Thoracic aorta (tissue), 2 donors: ENCODE measurements at regions not wholly inside any gene's neighbourhood (a gene's known extent, or its start where the extent isn't known, plus 50 kb on each side); places are given as distances from the start of the nearest gene placed in this dataset.

Source experiments
- ATAC-seq: fragments of 150-250 bp; one replicate; pipeline ENCODE4 v1.8.0; 2017; ENCODE audit warnings: low read depth; ENCODE audit not compliant: insufficient number of reproducible peaks, low FRiP score
- DNase-seq: peaks from one replicate; pipeline ENCODE4 v3.0.0-alpha.2; 2020; ENCODE audit warnings: low spot score
- H3K27ac ChIP-seq, 2 donors: fragments of 200-600 bp; sonication (generic); 1 replicate in 1 of 2; 2 replicates in 1 of 2; pipeline ENCODE4 v1.5.1; 2016; ENCODE audit warnings: mild to moderate bottlenecking in 2 of 2, moderate library complexity in 2 of 2
- H3K27me3 ChIP-seq: fragments of 200-600 bp; sonication (generic); replicated peaks from 2 replicates; pipeline ENCODE4 v1.6.0; 2016; ENCODE audit warnings: mild to moderate bottlenecking; ENCODE audit not compliant: insufficient read depth
- H3K36me3 ChIP-seq: fragments of 200-600 bp; sonication (generic); one replicate; pipeline ENCODE4 v1.5.1; 2016
- H3K4me1 ChIP-seq, 2 donors: fragments of 200-600 bp; sonication (generic); 1 replicate in 1 of 2; 2 replicates in 1 of 2; pipeline versions ENCODE4 v1.5.1 to v1.6.0; 2016; ENCODE audit warnings: low read depth in 2 of 2, mild to moderate bottlenecking in 1 of 2; ENCODE audit not compliant: control insufficient read depth in 1 of 2
- H3K4me3 ChIP-seq: fragments of 200-600 bp; sonication (generic); 2 replicates; pipeline ENCODE4 v1.5.1; 2016; ENCODE audit warnings: mild to moderate bottlenecking
- H3K9me3 ChIP-seq: fragments of 200-600 bp; sonication (generic); 2 replicates; pipeline ENCODE4 v1.5.1; 2016
- CTCF ChIP-seq: fragments of 200-600 bp; sonication (generic); IDR thresholded peaks from one replicate; pipeline ENCODE4 v1.5.1; 2019; ENCODE audit warnings: antibody characterized with exemption

DNA sequence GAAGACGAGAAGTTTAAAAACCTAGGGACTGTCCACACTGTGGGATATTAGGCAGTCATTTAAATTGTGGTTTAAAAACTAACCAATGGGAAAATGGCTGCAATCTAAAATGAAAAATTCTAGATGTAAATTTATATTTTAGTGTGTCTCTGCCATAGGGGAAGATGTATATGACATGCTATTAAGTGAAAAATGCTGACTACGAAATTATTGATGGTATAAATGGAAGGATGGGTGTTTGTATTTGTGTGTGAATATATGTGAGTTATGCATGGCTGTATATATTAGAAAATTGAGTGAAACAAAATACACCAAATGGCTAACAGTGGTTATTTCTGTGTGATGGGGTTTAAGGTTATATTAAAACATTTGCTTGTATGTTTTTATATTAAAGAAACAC, 260.7 kb downstream of the AJAP1 start:
- Histone ChIP-seq H3K27me3 (no peaks in the 10 kb centered on the region), H3K4me1 (no peaks in the 10 kb centered on the region), H3K9me3 (no peaks in the 10 kb centered on the region), H3K4me3 (no peak overlapping the region), H3K27ac (no peak overlapping the region), H3K36me3 (no peaks in the 10 kb centered on the region)
- TF ChIP-seq CTCF: no peak
- ATAC-seq (no peak), DNase-seq (no peak)

DNA sequence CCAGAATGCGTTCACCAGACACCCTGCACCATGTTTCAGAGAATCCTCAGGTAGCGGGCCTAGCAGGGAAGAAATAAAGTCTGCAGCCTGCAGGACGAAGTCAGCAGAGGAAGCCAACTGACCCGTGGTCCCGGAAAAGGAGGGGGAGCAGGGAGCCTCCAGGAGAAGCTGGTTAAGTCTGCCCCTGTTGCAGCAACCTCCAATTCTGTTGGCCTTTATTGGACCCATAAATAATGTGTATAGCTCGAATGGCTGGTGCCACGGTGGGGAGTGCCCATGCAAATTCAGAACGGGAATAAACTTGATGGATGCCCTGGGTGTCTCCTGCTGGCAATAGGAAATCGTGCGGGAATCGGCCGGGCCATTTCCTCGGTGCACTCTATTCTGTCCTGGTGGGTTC, 254.1 kb downstream of the AJAP1 start:
- TF ChIP-seq CTCF: no peak
- H3K36me3 ChIP-seq: no peaks in the 10 kb centered on the region

GRCh38 chr1:4894566-4894965, 240.2 kb downstream of the AJAP1 start:
- H3K9me3 ChIP-seq: no peaks in the 10 kb centered on the region
- H3K4me3 ChIP-seq: no peak overlapping the region
- TF ChIP-seq CTCF: no peak
- no peaks in the 10 kb centered on the region for H3K4me1 ChIP-seq
- no peak overlapping the region for H3K27ac ChIP-seq
- ATAC-seq (no peak), DNase-seq (no peak)
- no peaks in the 10 kb centered on the region for H3K36me3 ChIP-seq
- H3K27me3 ChIP-seq: no peaks in the 10 kb centered on the region

More for the DNA sequence above, 254.1 kb downstream of the AJAP1 start:
- no peaks in the 10 kb centered on the region for H3K4me1 ChIP-seq
- no peak for DNase-seq
- H3K4me3 ChIP-seq: no peak overlapping the region
- no peaks in the 10 kb centered on the region for H3K27me3 ChIP-seq
- H3K27ac ChIP-seq: no peak overlapping the region
- H3K9me3 ChIP-seq: no peaks in the 10 kb centered on the region
- no peak for ATAC-seq

GRCh38 chr1:4880626-4881025, 226.2 kb downstream of the AJAP1 start:
- no peaks in the 10 kb centered on the region for H3K9me3 ChIP-seq
- DNase-seq: no peak
- no peak for ATAC-seq
- H3K4me3 ChIP-seq: no peak overlapping the region
- TF ChIP-seq CTCF: no peak
- no peaks in the 10 kb centered on the region for H3K36me3 ChIP-seq
- no peak overlapping the region for H3K27ac ChIP-seq
- no peaks in the 10 kb centered on the region for H3K27me3 ChIP-seq
- H3K4me1 ChIP-seq: no peaks in the 10 kb centered on the region

GRCh38 chr1:4877426-4877825, 223.0 kb downstream of the AJAP1 start:
- Histone ChIP-seq H3K9me3 (no peaks in the 10 kb centered on the region), H3K4me3 (no peak overlapping the region), H3K4me1 (no peaks in the 10 kb centered on the region), H3K36me3 (no peaks in the 10 kb centered on the region), H3K27ac (no peak overlapping the region), H3K27me3 (no peaks in the 10 kb centered on the region)
- DNase-seq: no peak
- no peak for TF ChIP-seq CTCF
- ATAC-seq: no peak
